ENCODE measurements at regions not wholly inside any gene's neighbourhood (a gene's known extent, or its start where the extent isn't known, plus 50 kb on each side); places are given as distances from the start of the nearest gene placed in this dataset.

DNA sequence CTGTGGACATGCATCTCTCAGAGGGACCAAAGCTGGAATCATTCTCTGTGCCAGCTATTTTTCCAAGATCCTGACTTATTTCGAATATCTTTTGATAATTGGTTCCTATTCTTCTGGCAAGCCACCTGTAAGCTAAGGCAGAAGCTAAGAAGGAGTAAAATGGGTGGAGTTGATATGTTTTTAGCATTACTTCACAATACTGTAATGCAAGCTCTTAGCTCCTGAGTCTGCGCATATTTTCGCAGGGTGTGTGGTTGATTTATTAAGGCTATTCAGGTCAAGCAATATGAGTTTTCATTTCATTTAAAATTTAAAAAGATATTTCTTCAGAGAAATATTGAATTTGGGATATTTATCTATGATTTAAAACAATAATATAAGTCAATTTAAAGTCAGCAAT, 158.5 kb upstream of the ADAMTS16 start:
- DNase-seq, result no peak

DNA sequence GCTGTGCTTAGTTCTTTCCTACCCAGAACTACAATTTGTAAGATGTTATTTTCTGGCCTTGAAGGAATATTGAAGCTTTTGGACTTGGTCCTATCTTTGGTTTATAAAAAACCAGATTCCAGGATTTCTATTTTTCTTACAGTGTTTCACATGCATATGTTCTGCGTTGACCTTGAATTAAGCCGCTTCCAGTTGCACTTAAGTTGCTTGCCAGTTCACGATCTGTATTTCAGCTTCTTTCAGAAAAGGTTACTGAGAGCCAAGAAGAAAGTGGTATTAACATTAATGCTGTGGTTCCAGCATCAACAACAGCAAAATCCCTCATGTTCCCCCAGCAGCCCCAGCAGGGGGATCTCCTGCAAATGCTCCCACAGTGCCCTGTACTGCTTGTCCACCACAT, 156.4 kb upstream of the ADAMTS16 start:
- no peak for DNase-seq

DNA sequence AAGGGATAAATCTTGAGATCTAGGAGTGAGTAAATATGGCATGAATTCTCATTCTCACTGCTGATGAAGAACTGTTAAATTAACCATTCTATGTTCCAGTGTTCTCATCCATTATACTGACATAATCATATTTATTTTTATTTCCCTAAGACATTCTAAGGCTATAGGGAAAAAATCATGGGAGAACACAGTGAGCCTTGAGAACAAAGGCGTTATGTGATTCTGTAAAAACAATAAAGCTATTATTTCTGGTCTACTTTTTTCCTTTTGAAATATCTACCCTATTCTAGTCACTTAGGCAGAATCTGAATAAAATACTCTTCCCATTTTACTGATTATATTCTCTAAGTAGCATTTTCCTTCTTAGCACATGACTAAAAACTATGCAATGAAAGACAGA, 155.7 kb upstream of the ADAMTS16 start:
- DNase-seq, result no peak

DNA sequence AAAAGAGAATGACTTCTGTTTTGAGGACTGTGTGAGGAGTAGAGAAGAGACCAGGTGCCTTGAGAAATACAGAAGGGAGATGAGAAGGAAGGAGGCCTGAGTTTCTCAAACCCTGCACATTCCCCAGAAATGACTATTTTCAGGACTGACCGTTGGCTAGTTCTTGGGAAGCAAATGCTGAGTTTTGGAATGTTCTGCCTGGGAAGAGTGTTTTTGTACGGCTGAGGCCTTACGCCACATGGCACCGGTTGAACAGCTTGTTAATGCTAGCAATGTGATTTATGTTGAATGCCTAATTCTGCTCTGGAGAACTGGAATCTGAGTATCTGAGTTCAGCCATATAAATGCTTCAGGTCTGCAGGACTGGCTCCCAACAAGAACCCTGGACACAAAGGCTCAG, 152.7 kb upstream of the ADAMTS16 start:
- DNase-seq, result no peak

DNA sequence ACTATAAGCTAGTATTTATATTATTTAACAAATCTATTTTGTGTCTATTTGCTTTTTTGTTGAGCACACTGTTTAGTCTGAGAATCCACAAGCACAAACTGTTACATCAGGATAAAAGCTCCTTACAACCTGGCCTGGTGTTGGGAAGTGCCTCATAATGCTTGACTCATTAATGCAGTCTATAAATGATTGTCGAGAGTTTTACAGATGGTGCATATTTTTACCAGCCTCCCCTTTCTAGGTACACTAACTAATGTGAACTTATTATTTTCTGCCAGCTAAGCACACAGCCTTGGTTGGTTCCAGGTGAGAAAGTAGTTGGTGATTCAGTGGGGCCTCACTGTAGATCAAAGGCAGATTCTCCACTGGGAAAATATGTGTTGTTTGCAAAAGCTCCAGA, 151.0 kb upstream of the ADAMTS16 start:
- DNase-seq, result no peak

DNA sequence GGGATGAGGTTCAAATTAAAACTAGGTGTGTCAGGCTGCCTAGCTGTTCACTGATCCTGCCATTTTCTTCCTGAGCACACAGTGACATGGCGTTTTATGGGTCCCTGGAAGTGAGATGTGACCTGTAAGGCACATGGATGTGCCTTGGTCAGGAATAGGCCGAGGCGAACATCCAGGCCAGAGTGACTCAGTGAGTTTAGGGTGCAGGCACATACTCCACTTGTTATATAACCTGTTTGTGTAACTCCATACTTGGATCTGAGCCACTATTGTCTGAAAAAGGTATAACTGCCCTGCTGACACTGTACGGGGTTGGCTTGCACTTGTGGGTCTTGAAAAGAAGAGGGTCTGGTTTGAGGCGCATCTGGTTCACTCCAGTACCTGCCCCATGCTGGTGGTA, 150.1 kb upstream of the ADAMTS16 start:
- no peak for DNase-seq

DNA sequence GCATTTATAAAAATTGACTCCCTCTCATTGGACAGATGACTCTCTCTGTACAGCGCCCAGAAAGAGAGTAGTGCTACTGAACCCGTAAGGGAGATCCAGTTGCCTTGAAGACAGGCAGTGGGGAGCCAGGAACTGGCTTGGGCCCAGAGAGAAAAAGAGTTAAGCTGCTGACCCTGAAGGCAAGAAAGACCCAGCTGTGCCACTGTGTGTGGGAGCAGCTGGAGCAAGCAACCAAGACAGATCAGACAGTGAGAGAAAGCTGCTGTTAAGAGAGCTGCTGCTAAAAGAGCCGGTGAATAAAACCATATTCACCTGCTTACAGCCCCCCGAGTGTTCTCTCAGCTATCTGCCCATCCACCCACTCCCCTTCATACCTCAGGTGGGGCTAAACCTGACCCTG, 149.7 kb upstream of the ADAMTS16 start:
- no peak for DNase-seq

DNA sequence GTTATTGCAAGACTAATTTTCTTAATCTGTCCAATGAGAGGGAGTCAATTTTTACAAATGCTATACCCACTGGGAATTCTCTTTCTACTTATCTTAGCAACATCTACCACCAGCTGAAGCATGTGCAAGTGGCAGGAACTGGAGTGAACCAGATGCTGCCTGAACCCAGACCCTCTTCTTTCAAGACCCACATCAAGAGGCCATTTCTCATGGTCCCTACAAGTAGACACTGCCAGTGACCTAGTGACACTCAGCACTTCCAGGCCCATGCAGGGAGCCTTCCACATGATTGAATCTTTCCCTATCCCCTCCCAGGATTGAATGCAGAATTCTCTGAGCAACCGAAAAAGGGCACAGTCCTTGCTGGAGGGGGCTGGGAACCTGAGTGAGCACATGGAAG, 148.2 kb upstream of the ADAMTS16 start:
- no peak for DNase-seq

DNA sequence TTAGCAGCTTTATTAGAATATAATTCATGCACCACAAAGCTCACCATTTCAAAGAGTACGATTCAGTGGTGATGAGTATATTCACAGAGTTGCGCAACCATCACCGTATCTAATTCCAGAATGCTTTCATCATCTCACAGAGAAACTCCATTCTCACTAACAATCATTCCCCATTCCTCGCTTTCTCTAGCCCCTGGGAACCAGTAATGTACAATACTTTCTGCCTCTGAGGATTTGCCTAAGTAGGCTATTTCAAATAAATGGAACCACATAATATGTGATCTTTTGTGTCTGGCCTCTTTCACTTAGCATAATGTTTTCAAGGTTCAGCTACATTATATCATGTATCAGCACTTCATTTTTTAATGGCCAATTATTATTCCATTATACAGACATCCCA, 145.1 kb upstream of the ADAMTS16 start:
- no peak for DNase-seq

DNA sequence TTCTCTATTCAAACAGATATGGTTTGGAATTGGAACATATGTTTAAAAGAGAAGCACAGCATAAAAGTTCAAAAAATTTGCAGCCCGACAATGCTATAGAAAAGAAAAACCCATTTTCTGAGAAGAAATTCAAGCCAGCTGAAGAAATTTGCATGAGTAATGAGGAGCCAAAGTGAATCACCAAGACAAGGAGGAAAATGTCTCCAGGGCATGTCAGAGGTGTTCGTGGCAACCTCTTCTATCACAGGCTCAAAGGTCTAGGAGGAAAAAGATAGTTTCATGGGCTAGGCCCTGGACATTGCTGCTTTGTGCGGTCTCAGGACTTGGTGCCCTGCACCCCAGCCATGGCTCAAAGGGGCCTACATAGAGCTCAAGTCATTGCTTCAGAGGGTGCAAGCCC, 134.8 kb upstream of the ADAMTS16 start:
- DNase-seq, result no peak

DNA sequence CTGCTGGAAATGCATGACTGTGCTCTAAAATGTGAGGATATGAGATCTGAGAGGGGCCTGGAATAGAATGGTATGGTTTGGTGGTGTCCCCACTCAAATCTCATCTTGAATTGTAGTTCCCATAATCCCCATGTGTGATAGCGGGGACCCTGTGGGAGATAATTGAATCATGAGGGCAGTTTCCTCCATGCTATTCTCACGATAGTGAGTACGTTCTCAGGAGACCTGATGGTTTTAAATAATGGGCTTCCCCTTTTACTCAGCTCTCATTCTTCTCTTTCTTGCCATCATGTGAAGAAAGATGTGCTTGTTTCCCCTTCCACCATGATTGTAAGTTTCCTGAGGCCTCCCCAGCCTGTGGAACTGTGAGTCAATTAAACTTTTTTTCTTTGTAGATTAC, 133.6 kb upstream of the ADAMTS16 start:
- DNase-seq, result no peak

DNA sequence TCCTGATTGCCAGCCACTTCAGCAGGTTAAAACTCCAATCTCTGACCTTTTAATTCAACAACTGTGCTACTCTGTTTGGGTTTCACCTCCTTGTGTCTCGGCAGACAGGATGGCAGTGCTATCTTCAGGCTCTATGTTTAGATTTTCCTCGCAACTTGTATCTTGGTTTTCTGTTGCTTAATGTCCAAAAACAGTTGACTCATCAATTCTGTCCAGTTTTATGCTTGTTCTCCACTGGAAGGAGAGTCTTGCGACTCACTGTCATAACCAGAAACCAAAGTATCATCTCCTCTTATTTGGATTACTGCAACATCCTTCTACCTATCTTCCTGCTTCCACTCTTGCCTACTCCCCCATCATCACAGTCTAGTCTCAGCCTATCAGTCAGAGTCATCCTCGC, 130.9 kb upstream of the ADAMTS16 start:
- no peak for DNase-seq

DNA sequence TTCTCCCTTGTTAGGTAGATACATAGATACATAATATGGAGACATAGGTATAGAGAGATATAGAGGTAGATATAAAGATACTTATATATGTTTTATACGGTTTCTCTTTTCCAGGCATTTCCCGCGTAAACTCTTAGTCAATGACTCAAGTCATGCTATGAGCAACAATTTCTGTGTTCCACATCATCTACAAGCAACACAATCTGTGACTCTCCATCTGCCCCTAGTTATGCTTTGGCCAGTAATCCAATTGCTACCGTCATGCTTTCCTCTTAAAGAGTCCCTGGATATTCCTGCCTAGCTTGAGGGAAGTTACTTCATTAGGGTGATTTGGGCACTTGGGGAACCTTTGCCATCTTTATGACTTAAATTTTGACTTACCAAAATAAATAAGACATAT, 129.0 kb upstream of the ADAMTS16 start:
- DNase-seq, result no peak

DNA sequence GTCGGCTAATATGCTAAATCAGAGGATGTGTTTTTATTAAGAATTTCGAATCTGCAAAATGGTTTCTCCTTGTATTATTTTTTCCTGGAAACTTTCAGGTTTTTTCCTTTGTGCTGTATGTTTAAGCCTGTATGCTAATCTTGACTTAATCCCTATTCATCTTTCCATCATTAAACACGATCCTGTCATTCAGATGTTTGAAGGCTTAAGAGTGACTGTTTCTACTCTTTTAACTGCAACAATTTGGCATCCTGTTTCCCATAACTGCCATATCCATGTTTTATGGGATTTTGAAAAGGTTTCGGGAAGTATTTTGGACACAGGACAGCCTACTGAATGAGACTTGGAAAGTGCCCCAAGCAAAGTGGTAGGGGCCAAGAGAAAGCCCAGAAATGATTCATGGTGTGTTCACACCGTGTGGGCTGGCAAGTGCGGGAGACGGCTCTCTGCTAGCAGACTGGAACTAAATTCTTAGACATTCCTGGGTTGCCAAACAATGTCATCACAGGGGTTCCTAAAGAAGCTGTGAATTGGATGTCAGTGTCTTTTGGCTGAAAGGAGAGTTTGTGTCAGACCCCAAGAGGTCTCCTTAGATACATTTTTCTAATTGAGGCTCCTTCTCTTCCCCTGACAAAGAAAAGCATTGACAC, 125.4 kb upstream of the ADAMTS16 start:
- no peak for DNase-seq

DNA sequence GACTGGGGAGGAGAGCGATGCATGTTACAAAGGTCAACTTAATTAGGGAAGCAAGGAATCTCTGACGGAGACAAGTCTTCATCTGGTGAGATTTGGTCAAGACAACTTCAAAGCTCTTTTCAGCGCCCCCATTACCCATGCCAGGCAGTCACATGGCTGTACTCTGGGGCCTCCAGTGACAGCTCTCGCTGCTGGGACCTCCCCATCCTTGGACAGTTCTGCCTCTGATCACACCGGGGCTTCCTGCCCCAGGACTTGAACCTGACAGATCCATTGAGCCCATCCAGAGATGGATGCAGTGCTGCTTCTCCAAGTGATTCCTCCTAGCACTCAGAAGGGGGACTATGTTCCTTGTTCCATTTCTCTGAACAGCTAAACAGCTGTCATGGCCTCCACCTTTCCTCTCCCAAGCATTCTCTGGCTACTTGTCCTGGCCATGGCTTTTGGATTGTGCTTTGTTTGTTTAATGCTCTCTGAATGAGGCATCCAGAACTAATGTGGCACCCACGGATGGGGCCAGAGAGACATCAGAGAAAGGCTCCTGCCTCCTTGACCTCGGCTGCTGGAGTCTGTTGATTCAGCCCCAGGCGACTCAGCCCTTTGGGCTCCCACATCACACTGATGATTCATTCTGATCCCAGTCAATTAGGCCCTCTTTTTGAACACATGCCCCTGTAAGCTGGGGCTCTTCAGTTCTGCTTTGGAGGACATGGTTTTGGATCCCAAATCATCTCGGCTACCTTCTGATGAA, 122.1 kb upstream of the ADAMTS16 start:
- DNase-seq, result no peak

DNA sequence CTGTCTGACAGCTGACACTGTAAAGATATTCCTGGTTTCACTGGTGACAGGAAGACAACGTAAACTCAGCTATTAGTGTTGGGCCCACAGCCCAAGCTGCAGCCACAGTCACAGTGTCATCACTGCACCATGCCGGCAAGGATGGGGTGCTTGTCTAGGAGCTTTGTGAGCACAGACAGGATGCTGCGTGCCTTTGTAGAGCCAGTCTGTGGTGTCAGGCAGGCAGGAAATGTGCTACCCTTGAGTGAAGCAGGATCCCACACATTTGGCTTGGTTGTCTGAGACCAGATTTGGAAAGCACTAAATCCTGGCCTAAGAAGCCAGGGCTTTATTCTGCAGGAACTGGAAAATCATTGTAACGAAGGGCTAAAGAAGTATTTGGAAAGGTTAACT, 121.6 kb upstream of the ADAMTS16 start:
- no peak for DNase-seq

DNA sequence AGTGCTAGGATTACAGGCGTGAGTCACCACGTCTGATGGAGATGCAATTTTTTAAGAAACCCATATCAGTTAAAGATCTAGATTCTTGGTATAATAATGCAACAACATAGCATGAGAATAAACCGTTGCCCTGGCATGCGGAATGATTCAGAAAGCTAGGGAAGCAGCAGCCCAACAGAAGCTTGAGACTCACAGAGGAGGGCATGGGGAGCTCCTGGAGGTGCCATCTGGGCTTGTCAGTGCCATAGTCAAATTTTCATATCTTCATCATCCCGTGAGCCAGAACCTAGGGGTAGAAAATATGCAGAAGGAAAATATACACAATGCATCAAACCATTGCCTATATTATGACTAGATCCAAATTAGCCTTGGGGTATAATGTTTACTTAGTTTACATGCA, 118.7 kb upstream of the ADAMTS16 start:
- DNase-seq, result no peak

DNA sequence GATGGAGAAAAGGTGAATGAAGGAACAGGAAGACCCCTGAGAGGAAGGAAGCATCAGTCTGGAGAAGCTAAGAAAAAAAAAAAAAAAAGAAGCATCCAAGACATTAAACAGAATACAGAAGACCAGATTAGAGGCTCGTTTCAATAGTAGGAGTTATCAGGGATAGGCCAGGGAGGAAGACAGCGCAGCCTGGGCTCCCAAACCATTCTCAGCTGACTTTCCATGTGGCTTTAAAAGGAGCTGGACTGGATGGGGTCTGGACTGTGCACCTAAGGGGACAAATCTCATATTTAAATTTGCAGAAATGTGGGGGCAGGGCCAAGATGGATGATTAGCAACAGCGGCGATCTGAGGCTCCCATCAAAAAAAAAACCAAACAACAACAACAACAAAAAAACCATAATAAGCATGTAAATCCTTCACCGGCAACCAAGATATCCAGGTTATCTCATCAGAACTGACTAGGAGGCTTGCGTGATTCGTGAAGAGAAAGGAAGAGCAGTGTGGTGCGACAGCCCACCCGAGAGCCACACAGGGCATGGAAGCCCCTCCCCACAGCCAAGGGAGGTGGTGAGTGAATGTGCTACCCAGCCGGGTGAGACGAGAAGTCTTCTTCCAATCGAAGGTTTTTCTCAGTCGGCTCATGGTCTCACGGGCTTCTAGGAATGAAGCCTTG, 114.9 kb upstream of the ADAMTS16 start:
- no peak for DNase-seq

DNA sequence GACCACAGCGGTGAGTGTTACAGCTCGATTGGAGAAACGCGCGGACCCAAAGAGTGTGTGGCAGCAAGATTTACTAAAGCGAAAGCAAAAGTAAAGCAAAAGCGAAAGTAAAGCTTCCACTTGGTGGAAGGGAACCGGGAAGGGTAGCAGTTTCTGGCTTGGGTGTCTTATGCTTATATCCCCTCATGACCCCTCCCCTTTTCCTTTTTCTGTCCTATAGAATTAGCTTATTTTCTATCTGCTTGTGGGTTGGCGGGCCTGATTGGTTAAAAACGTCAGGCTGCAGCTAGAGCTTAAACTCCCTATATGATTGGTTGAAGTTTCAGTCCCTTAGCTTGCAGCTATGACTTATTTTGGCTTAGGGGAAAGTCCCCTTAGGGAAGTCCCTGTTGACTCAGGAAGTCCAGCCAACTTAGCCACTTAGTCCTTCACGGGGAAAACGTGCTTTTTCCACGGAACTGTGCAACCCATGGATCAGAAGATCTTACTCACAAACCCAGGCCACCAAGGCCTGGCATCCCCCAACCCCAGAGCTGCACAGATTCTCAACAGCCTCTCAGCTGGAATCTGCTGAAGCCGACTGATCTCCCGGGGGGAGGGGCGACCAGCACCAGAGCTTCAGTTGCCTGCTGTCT, 114.2 kb upstream of the ADAMTS16 start:
- DNase-seq, result no peak

DNA sequence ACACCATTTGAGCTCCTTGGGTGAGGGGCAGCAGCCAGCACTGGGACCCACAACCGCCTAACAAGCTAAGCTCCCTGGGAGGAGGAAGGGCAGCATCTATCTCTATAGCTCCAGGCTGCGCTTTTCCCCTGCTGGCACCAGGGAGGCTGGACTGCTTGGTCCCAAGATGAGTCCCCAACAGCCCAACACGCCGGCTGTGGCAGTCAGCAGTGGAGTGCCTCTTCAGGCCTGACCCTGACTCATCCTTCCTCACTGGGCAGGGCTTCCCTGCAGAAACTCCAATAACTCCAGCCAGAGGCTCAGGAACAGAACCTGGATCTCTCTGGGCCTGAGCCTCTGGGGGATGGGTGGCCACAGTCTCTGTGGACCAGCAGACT, 113.7 kb upstream of the ADAMTS16 start:
- DNase-seq, result no peak

DNA sequence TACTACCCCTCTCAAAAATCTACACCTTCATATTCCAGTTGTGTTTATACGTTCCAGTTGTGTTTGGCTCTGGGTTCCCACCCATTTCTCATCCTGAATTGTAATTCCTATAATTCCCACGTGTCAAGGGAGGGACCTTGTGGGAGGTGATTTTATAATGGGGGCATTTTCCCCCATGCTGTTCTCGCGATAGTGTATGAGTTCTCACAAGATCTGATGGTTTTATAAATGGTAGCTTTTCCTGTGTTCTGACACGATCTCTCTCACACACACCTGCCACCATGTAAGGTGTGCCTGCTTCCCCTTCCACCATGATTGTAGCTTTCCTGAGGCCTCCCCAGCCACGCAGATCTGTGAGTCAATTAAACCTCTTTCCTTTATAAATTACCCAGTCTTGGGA, 108.5 kb upstream of the ADAMTS16 start:
- no peak for DNase-seq

DNA sequence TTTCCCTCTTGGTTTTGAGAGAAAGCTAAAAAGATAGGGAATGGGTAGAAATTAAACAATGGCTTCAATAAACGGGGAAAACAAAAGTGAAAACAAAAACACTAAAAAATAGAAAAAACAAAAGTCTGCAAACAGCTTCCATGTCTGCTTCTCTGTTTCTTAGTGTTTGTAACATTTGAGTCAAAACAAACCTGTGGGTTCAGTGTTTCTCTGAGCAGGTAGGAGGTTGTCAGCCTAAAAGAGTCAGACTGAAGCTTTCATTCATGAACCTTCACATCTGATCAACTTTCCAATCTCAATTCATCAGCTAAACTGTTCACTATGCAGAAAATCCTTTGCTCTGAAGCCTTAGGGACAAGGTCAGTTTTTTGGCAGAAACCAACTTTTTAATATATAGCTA, 102.5 kb upstream of the ADAMTS16 start:
- no peak for DNase-seq

DNA sequence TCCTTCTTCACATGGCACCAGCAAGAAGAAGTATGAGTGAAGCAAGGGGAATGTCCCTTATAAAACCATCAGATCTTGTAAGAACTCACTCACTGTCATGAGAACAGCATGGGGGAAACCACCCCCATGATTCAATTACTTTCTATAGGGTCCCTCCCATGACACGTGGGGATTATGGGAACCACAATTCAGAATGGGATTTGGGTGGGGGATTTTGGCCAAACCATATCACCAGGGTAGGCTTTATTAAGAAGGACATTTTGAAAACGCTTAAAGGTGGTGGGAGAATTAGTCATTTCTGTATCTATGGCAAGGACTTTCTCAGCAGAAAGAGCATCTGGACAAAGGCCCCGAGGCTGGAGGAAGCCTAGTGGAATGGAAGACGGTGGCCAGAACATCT, 100.2 kb upstream of the ADAMTS16 start:
- DNase-seq, result no peak

DNA sequence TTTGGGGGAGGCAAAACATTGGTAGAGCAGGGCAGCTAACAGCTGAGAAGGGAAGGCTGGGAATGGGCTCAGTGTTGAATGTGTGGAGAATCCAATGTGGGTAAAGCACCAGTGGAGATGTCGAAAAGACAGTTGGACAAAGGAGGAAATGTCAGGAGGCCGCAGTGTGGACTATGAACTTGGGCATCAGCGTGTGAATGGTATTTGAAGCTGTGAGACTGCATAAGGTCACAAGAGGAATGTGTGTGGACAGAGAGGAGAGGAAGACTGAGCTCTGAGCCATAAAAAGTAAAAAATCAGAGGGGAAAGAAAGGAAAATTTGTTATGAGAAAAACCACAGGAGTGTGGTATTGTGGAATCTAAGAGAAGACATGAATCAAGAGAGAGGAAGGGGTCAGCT, 99.4 kb upstream of the ADAMTS16 start:
- no peak for DNase-seq
